B cell (primary cell): ENCODE measurements at regions not wholly inside any gene's neighbourhood (a gene's known extent, or its start where the extent isn't known, plus 50 kb on each side); places are given as distances from the start of the nearest gene placed in this dataset.

Source experiments
- CTCF ChIP-seq: fragments of 200-600 bp; IDR thresholded peaks from one replicate; pipeline ENCODE4 v1.8.0; 2022; ENCODE audit warnings: antibody characterized with exemption, mild to moderate bottlenecking
- EZH2 ChIP-seq: IDR thresholded peaks from 2 replicates; pipeline ENCODE4 v1.6.1; 2012; ENCODE audit warnings: borderline replicate concordance, low read depth, mild to moderate bottlenecking, moderate library complexity, low read length; ENCODE audit not compliant: insufficient read depth, poor library complexity, severe bottlenecking

- TF ChIP-seq CTCF (no peak), EZH2 (no peak)
Observed at GRCh38 chr15:93515256-93516051, 426.4 kb upstream of the RGMA start.
